ENCODE measurements at regions not wholly inside any gene's neighbourhood (a gene's known extent, or its start where the extent isn't known, plus 50 kb on each side); places are given as distances from the start of the nearest gene placed in this dataset.

DNA sequence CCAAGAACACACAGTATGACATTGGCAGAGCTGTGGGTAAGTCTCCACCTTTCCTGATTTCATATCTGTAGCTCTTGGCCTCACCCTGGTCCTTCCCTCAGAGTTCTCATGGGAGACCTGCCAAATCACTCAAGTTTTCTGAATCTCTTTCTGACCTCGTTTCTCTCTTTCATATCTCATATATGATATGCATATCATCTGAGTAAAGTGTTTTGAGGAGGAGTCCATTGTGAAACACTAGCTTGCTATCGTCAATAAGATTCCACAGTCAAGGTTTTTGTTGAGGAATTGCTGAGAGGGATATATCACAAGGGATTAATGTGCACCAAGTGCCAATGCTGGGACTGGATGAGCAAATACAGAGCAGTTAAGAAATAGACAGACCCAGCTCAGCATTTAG lies 739.2 kb downstream of the BRINP1 start:
- H3K9me3 Mint-ChIP-seq = peaks cover 24% of the 10 kb centered on the region
- peaks cover 3% of the 10 kb centered on the region; the same call in 1 of the 2 replicates for H3K9me2 ChIP-seq (ENCODE audit: insufficient read depth)
- ATAC-seq (no peak), DNase-seq (ENCODE audit: low spot score) (no peak)
- H3K4me2 ChIP-seq = no peak overlapping the region
- H4K20me1 ChIP-seq (replicated peaks; ENCODE audit: insufficient read depth) = no peaks in the 10 kb centered on the region
- H3F3A ChIP-seq (replicated peaks; ENCODE audit: low read depth) = no peaks in the 10 kb centered on the region
- H3K4me3 ChIP-seq = no peak overlapping the region
- no peaks in the 10 kb centered on the region for H3K36me3 ChIP-seq (ENCODE audit: insufficient read depth)
- no peak overlapping the region for H3K27ac Mint-ChIP-seq
- no peak overlapping the region for H3K4me3 Mint-ChIP-seq
- TF ChIP-seq POLR2AphosphoS5 (IDR thresholded peaks at IDR 0.05; ENCODE audit: low read depth) (no peak), ZNF462 (CRISPR knock-in tag; IDR thresholded peaks at IDR 0.05) (no peak), NANOG (IDR thresholded peaks at IDR 0.05; ENCODE audit: borderline replicate concordance) (no peak), JUNB (IDR thresholded peaks at IDR 0.05; ENCODE audit: unreplicated experiment) (no peak), CREB1 (CRISPR knock-in tag; IDR thresholded peaks at IDR 0.05; ENCODE audit: low read depth) (no peak), CTCF (conservative IDR thresholded peaks at IDR 0.05; ENCODE audit: low read depth in 2 of 2) (no peak), REST (IDR thresholded peaks at IDR 0.05; ENCODE audit: unreplicated experiment) (no peak), EZH2phosphoT487 (IDR thresholded peaks at IDR 0.05; ENCODE audit: unreplicated experiment) (no peak), ETS1 (IDR thresholded peaks at IDR 0.05) (no peak), EZH2 (IDR thresholded peaks at IDR 0.05; ENCODE audit: low read depth, unreplicated experiment) (no peak), ZNF331 (CRISPR knock-in tag; IDR thresholded peaks at IDR 0.05; ENCODE audit: low read depth) (no peak), ZNF114 (CRISPR knock-in tag; IDR thresholded peaks at IDR 0.05) (no peak), STAT1 (IDR thresholded peaks at IDR 0.05; ENCODE audit: unreplicated experiment) (no peak)
- no peaks in the 10 kb centered on the region for H3K27me3 ChIP-seq (ENCODE audit: insufficient read depth)
- H3K27me3 Mint-ChIP-seq (ENCODE audit: insufficient read depth, low read depth, poor library complexity) = peaks cover 2% of the 10 kb centered on the region
- H3K27ac ChIP-seq (ENCODE audit: low read depth) = no peak overlapping the region
- H3K4me1 ChIP-seq (ENCODE audit: insufficient read depth) = no peaks in the 10 kb centered on the region
- no peaks in the 10 kb centered on the region for H3K4me1 Mint-ChIP-seq
- H3K79me2 ChIP-seq (replicated peaks; ENCODE audit: insufficient read depth) = no peaks in the 10 kb centered on the region
- peaks cover 15% of the 10 kb centered on the region for H3K36me3 Mint-ChIP-seq (ENCODE audit: low read depth)
- H2AFZ ChIP-seq = no peak overlapping the region

All from GM23338 (cell line).